ENCODE measurements at regions not wholly inside any gene's neighbourhood (a gene's known extent, or its start where the extent isn't known, plus 50 kb on each side); places are given as distances from the start of the nearest gene placed in this dataset.

GRCh38 chr3:68121287-68121686 is 466.9 kb upstream of the SUCLG2 start:
- Histone ChIP-seq H3K27me3 (no peaks in the 10 kb centered on the region), H3K9me3 (no peaks in the 10 kb centered on the region), H3K27ac (no peak overlapping the region), H3K4me1 (no peaks in the 10 kb centered on the region), H3K4me3 (no peak overlapping the region), H3K36me3 (no peaks in the 10 kb centered on the region)
- TF ChIP-seq POLR2A (IDR thresholded peaks at IDR 0.05) (no peak), EP300 (IDR thresholded peaks at IDR 0.05) (no peak), POLR2AphosphoS5 (IDR thresholded peaks at IDR 0.05) (no peak), CTCF (IDR thresholded peaks at IDR 0.05) (no peak)
- intact Hi-C loops (cut with DNase I), result no loop called here
- 65 to 78% methylated on average over 1 of the region's 1 CpG for WGBS, 2 donors
- DNase-seq, result no peak

GRCh38 chr3:68116580-68116979 is 462.2 kb upstream of the SUCLG2 start:
- no peaks in the 10 kb centered on the region for H3K27me3 ChIP-seq
- TF ChIP-seq EP300 (IDR thresholded peaks at IDR 0.05) (no peak), CTCF (IDR thresholded peaks at IDR 0.05) (no peak), POLR2AphosphoS5 (IDR thresholded peaks at IDR 0.05) (no peak), POLR2A (IDR thresholded peaks at IDR 0.05) (no peak)
- no peaks in the 10 kb centered on the region for H3K36me3 ChIP-seq
- H3K27ac ChIP-seq, result no peak overlapping the region
- intact Hi-C loops (cut with DNase I), result loop anchor here (10.0 kb wide), 1 partner anchor 52 kb away; no protein-coding TSS in a partner anchor
- no peak for DNase-seq
- H3K4me3 ChIP-seq, result no peak overlapping the region
- no peaks in the 10 kb centered on the region for H3K4me1 ChIP-seq
- H3K9me3 ChIP-seq, result no peaks in the 10 kb centered on the region
- 91 to 97% methylated on average over 1 of the region's 1 CpG for WGBS, 2 donors

GRCh38 chr3:68103811-68104210 is 449.4 kb upstream of the SUCLG2 start:
- intact Hi-C loops (cut with DNase I), result no loop called here
- Histone ChIP-seq H3K4me1 (no peaks in the 10 kb centered on the region), H3K9me3 (peaks cover 0 to 3% (median 0%) of the 10 kb centered on the region in 4 donors), H3K36me3 (no peaks in the 10 kb centered on the region), H3K27ac (no peak overlapping the region), H3K4me3 (no peak overlapping the region), H3K27me3 (no peaks in the 10 kb centered on the region)
- no peak for TF ChIP-seq EP300 (IDR thresholded peaks at IDR 0.05)
- no peak for TF ChIP-seq CTCF (IDR thresholded peaks at IDR 0.05)
- no peak for TF ChIP-seq POLR2A (IDR thresholded peaks at IDR 0.05)
- no peak for TF ChIP-seq POLR2AphosphoS5 (IDR thresholded peaks at IDR 0.05)
- 1 to 77% methylated on average over 1 of the region's 1 CpG for WGBS, 2 donors
- no peak for DNase-seq

- H3K27me3 ChIP-seq, result no peaks in the 10 kb centered on the region
- no peak overlapping the region for H3K4me3 ChIP-seq
- H3K9me3 ChIP-seq, result no peaks in the 10 kb centered on the region
- intact Hi-C loops (cut with DNase I), result no loop called here
- no peak for TF ChIP-seq EP300 (IDR thresholded peaks at IDR 0.05)
- TF ChIP-seq CTCF (IDR thresholded peaks at IDR 0.05), result no peak
- TF ChIP-seq POLR2A (IDR thresholded peaks at IDR 0.05), result no peak
- TF ChIP-seq POLR2AphosphoS5 (IDR thresholded peaks at IDR 0.05), result no peak
- H3K27ac ChIP-seq, result no peak overlapping the region
- 48 to 52% methylated on average over 1 of the region's 1 CpG for WGBS, 2 donors
- no peaks in the 10 kb centered on the region for H3K36me3 ChIP-seq
- peaks cover 0 to 20% (median 12%) of the 10 kb centered on the region in 4 donors for H3K4me1 ChIP-seq
- no peak for DNase-seq
These were observed 436.2 kb upstream of the SUCLG2 start for GRCh38 chr3:68090571-68090970.

GRCh38 chr3:68089572-68090011 is 435.2 kb upstream of the SUCLG2 start:
- Histone ChIP-seq H3K4me1 (peaks cover 0 to 20% (median 12%) of the 10 kb centered on the region in 4 donors), H3K36me3 (no peaks in the 10 kb centered on the region), H3K27ac (no peak overlapping the region), H3K4me3 (no peak overlapping the region), H3K27me3 (no peaks in the 10 kb centered on the region), H3K9me3 (no peaks in the 10 kb centered on the region)
- 51 to 76% methylated on average over 3 of the region's 3 CpGs for WGBS, 2 donors
- TF ChIP-seq POLR2AphosphoS5 (IDR thresholded peaks at IDR 0.05) (no peak), CTCF (IDR thresholded peaks at IDR 0.05) (no peak), EP300 (IDR thresholded peaks at IDR 0.05) (no peak), POLR2A (IDR thresholded peaks at IDR 0.05) (no peak)
- intact Hi-C loops (cut with DNase I), result no loop called here
- no peak for DNase-seq

Data from sigmoid colon (tissue), 6 donors.